HG02885 (cell line): ENCODE measurements at regions not wholly inside any gene's neighbourhood (a gene's known extent, or its start where the extent isn't known, plus 50 kb on each side); places are given as distances from the start of the nearest gene placed in this dataset.
A peak's percentile ranks its signal among the peaks of the same experiment; 100 is the strongest.
"Not testable (repeated sequence)": the region's sequence is repeated elsewhere in the genome, so short reads cannot be mapped to it uniquely, and the experiment has no call there.

Experiments
- ATAC-seq: cut with Tn5 transposase; IDR thresholded peaks from one replicate; pipeline ENCODE4 v1.9.1; 2021; ENCODE audit warnings: mild to moderate bottlenecking; ENCODE audit not compliant: unreplicated experiment, poor library complexity

DNA sequence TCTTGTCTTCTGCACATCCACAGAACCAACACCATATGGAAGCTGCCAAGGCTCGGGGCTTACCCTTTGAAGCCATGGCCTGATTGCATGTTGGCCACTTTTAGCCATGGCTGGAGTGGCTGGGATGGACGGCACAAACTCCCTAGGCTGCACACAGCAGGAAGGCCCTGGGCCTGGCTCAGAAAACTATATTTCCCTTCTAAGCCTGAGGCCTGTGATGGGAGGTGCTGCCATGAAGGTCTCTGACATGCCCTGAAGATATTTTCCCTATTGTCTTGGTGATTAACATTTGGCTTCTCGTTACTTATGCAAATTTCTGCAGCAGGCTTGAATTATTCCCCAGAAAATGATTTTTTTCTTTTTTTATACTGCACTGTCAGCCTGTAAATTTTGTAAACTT, 387.0 kb upstream of the KCND2 start:
- ATAC-seq, result no peak

DNA sequence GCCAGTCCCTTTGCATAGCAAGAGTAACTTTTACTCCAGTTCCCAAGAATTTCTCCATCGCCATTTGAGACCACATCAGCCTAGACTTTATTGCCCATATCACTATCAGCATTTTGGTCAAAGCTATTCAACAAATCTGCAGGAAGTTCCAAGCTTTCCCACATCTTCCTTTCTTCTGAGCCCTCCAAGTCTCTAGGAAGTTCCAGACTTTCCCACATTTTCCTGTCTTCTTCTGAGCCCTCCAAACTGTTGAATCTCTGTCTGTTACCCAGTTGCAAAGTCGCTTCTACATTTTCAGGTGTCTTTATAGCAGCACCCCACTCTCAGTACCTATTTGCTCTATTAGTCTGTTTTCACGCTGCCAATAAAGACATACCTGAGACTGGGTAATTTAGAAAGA, 386.4 kb upstream of the KCND2 start:
- ATAC-seq, result not testable (repeated sequence)

DNA sequence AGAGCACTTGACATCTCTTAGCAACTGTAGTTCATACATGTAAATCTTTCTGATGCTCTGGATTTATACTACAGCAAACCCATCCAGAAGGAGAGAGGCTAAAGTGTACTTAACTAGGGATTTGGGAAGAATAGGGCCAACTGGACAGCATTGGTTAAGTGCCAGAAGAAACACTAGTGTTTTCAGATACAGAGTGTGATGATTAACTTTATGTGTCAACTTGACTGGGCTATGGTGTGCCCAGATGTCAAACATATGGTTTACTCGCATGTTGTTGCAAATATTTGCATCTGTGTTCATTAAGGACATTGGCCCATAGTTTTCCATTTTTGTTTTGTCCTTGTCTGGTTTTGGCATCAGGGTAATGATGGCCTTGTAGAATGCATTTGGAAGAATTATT, 384.7 kb upstream of the KCND2 start:
- ATAC-seq, result no peak

DNA sequence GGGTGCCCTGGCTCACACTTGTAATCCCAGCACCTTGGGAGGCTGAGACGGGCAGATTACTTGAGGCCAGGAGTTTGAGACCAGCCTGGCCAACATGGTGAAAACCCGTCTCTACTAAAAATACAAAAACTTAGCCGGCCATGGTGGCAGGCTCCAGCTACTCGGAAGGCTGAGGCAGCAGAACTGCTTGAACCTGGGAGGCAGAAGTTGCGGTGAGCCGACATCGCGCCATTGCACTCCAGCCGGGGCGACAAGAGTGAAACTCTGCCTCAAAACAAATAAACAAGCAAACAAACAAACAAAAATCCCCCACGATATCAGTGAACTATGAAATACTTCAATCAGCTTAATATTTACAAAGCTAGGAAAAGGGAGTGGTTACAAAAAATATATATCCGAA, 382.3 kb upstream of the KCND2 start:
- no peak for ATAC-seq

DNA sequence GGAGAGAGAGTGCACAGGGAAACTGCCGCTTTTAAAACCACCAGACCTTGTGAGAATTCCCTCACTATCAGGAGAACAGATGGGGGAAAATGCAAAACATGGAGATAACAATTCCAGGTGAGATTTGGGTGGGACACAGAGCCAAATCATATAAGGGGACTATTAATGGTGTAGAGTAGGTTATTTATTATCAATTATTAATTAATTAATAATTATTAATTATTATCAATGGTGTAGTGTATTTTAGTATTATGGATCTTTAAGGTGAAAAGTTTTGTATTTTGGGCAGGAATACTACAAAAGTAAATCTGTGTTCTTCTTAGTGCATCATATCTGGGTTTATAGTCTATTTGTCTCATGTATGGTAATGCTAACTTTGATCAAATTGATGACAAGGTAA, 377.7 kb upstream of the KCND2 start:
- no peak for ATAC-seq

DNA sequence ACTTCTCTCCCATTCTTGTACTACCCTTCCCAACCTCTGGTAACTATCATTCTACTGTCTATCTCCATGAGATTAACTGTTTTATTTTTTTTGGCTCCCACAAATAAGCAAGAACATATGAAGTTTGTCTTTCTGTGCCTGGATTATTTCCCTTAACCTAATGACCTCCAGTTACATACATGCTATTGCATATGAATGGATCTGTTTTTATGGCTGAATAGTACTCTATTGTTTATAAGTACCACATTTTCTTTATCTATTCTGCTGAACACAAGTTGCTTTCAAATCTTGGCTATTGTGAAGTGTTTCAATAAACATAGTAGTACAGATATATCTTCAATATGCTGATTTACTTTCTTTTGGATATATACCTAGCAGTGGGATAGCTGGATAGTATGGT, 376.6 kb upstream of the KCND2 start:
- no peak for ATAC-seq

DNA sequence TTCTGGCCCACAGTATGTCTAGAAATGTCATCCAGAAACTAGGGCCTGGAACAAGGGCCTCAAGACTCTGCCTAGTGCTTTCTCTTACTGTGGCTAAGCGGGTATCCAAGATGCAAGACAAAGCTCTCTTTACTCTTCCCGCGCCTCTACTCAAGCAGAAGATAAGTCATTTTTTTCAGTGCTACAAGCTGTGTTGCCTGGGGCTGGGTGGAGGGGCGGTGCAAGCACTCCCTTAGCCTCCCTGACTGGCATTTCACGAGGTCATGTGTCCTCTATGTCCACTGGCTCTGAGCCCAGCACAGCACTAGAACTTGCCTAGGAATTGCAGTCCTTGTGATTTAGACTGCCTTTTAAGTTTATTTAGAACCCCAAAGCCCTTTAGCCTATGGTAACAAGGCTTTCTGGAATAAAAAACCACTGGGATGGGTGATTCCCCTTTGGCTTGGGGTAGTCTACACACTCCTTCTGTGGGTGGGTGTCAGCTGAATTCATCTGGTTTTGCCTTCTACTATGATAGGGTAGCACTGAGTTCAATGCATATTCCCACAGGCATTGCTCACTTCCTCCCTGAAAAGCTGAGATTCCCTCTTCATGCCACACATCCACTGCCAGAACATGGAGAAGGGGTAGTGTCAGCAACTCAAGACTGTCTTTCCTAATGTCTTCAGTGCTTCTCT, 371.8 kb upstream of the KCND2 start:
- no peak for ATAC-seq

DNA sequence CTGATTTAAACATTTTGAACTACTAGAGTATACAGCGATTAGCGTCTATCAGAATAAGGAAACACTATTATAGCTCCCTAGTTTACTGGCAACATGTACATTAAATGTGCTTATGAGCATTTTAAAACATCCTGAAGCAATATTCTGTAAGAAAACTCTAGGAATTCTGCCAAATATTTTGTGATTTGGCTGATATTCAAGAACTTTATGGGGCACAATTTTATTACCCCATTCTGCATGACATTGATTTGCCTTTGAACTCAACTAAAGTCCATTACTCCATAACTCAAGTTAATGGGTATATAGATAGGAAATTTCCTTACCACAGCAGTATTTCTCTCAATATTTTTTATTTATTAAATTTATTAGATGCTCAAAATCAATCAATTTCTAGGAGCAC, 369.9 kb upstream of the KCND2 start:
- no peak for ATAC-seq

DNA sequence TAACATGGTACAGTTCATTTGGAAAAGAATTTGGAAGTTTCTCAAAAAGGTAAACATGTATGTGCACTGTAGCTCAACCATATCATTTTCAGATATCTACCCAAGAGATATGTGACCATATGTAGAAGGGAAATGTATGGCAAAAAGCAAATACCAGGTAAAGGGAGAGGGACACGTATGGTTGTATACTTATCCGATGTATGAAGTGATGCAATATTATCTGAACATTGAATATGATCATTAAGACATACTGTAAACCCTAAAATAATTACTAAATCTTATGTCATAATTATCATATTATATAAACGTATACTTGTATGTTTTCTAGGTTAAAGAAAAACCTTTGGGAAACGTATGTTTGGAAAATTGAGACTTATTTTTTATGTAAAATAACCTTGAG, 367.5 kb upstream of the KCND2 start:
- no peak for ATAC-seq

DNA sequence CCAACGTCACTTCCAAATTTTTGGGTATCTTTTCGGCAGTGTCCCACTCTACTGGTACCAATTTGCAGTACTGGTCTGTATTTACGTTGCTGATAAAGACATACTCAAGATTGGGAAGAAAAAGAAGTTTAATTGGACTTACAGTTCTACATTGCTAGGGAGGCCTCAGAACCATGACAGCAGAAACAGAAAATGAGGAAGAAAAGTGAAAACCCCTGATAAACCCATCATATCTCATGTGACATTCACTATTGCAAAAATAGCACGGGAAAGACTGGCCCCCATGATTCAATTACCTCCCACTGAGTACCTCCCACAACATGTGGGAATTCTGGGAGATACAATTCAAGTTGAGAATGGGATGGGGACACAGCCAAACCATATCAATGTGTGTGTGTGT, 364.0 kb upstream of the KCND2 start:
- no peak for ATAC-seq

DNA sequence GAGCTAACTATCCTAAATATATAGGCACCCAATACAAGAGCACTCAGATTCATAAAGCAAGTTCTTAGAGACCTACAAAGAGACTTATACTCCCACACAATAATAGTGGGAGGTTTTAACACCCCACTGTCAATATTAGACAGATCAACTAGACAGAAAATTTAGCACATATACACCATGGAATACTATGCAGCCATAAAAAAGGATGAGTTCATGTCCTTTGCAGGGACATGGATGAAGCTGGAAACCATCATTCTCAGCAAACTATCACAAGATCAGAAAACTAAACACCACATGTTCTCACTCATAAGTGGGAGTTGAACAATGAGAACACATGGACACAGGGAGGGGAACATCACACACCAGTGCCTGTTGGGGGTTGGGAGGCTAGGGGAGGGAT, 358.9 kb upstream of the KCND2 start:
- not testable (repeated sequence) for ATAC-seq

DNA sequence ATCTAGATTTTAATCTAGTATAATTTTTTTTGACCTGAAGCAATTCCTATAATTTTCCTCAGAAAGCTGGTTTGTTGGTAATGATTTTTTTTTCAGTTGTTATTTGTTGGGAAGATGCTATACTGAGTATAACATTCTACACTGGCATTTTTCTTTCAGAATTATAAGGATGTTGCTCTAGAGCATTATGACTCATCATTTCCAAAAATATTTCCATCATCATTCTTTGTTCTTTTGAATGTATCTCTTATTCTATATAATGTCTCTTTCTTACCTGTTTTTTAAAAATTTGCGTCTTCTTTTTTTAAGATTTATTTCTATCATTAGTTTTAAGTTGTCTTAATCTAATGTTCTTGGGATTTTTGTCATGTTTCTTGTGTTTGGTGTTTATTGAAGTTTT, 356.5 kb upstream of the KCND2 start:
- ATAC-seq, result no peak

DNA sequence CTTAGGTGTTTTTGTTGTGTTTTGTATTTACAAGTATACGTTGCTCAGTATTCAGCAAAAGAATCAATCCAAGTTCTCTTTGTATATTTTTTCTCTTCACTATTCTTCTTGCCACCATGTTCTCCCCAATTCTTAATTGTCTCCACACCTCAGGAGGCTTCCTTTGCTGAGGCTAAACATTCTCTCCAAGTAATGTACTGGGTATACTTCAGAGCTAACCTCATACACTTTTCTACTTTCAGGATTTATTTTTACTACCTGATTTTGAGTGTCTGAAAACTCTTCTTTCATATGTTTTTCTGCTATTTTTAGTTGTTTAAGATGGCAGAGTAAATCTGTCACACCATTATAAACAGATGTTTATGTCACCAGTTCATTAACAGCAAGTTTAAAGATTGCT, 354.8 kb upstream of the KCND2 start:
- no peak for ATAC-seq

DNA sequence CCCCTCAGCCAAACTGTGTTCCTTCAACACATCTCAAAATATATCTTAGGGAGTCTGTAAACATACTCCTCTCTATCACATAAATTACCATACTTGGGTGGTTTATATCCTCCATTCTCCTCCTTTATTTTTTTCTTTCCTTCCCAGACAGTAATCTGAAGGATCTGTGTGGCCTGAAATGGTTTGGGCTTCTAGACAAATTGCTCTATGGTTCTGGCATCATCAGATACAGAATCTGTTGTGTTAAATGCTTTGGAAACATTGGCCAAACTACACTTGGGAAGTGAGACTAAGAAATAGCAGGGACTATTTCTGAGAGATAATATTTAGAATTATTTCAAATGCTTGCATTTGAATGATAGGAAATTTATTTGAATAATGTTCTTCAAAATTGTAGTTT, 353.0 kb upstream of the KCND2 start:
- ATAC-seq, result no peak

DNA sequence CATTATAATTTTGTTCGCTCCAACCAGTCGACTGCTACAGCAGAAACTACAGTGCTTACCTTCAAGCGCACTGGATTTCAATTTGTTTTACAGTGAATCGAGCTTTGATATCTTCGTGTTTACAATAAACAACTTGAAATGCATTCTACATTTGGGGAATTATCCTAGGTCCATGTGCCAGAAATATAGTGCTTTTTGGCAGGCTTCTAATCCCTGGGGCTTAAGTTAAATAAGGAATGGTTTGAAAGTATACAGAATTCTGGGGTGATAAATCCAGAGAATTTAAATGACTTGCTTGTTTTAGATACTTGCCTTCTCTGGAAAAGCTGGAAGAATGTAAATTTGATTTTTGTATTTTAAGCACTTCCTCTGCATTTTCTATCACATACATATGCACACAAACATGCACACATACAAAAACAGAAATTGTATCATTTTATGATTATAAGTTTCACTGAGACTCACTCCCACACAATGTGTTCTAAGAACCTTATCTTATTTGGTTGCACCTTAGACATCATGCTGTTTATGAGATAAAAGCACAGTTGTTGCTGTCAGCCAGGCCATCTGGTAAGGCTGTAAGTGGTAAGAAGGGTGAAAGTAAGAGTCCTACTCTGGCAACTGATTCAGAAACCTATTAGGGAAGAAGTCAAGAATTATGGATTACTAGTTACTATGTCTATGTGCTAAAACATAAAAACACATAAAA, 347.2 kb upstream of the KCND2 start:
- ATAC-seq, result no peak

DNA sequence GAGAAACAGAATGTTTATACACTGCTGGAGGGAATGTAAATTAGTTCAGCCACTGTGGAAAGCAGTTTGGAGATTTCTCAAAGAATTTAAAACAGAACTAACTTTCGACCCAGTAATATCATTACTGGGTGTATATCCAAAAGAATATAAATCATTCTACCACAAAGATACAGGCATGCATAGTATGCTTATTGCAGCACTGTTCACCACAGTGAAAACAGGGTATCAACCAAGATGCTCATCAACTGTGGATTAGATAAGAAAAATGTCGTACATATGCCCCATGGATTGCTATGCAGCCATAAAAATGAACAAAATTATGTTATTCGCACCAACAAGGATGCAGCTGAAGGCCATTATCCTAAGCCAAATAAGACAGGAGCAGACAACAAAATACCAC, 343.1 kb upstream of the KCND2 start:
- ATAC-seq, result no peak

DNA sequence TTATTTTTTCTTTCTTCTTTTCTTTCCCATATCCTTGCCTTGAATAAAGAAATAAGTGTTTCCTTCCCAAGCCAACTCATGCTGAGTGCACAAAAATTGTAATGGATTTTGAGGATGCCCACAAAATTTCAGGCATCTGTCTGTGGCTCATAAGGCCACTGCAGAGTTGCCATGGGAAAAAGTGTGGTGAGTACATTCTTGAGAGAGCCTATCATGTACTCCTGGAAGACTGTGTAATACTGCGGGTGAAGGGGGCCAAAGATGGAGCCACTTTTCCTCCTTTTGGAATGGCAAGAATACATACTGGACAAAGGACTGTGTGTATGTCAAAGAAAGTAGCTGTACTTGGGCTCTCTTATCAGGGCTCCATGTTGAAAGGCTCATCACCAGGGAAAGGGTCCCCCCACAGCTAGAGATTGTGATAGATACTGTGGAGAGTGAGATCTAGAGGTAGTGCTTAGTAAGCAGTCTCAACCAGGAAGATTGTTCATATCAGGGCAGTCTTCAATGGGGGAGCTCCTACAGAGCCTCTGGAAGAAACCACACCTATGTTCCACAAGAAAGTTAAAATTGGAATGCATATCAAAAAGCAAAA, 341.6 kb upstream of the KCND2 start:
- ATAC-seq, result no peak

DNA sequence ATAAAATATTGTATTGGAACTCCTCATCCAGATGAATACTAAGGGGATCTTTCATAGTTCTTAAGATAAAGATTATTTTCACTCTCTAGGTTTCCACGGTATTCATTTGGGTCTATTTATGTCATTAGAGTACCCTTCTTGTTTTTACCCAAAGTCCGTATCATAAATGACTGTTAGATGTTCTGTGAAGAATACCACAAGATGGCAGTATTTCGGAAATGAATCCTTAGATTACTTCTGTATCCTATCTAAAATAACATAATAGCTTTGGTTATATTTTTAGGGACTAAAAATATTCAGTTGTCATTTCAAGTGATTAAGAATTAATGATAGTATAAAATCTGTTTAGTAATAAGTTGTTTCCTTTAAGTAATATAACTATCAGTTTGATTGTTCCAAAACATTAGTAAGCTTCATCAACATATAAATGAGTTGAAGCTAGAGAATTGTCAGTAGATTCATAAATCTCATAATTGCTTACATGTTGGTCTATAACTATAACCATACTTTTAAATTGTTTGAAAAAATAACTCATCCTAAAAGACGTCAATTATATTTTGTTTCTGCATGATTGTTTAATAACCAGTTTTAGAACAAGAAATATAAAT, 337.5 kb upstream of the KCND2 start:
- ATAC-seq, result peak; percentile 89

DNA sequence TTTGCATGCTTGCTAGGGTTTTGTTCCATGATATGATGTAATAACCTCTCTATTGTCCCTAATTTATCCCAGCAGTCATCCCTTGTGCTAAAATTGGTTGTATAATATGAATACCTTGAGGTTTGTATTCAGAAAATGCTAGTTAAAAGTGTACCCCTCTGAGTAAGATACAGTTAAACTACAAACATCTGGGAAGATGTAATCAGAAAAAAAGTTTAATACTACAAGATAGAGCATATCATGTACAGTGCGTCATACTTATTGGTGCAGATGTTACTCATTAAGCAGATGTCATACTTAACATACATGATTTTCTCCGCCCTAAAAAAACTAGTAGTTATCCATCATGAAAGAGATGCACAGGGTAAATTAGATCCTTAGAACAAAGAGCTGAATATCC, 336.1 kb upstream of the KCND2 start:
- no peak for ATAC-seq

DNA sequence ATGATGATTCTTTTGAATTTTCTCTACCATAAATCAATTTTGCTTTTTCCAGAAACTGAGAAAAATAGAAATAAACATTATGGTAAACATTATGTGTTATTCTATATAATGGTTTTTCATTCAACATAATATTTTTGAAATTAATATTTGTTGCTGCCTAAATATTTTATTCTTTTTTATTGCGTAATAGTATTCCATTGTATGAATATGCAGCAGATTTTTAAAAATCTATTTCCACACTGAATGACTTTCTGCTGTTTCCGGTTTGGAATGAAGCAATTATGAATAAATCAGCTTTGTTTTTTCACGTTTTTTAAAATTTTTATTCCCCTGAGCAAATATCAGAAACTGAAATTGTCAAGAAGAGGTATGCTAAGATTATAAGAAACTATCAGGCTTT, 335.2 kb upstream of the KCND2 start:
- ATAC-seq, result no peak

DNA sequence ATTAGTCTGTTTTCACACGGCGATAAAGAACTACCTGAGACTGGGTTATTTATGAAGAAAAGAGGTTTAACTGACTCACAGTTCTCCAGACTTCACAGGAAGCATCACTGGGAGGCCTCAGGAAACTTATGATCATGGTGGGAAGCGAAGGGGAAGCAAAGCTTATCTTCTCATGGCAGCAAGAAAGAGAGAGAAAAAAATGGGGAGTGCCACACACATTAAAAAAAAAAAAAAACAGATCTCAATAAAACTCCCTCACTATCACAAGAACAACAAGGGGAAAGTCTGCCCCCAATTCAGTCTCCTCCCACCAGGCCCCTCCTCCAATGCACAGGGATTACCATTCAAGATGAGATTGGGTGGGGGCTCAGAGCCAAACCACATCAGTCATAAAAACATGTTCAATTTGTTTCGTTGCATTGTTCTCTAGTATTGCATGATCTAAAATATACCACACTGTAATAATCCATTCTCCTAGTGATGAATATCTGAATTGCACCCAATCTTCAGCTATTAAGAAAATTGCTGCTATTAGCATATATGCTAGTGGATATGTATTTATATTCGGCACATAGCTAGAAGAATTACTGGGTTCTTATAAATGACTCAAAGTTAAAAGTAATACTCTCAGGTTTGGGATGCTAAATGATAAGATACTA, 328.9 kb upstream of the KCND2 start:
- no peak for ATAC-seq
